ENCODE measurements at regions not wholly inside any gene's neighbourhood (a gene's known extent, or its start where the extent isn't known, plus 50 kb on each side); places are given as distances from the start of the nearest gene placed in this dataset.

DNA sequence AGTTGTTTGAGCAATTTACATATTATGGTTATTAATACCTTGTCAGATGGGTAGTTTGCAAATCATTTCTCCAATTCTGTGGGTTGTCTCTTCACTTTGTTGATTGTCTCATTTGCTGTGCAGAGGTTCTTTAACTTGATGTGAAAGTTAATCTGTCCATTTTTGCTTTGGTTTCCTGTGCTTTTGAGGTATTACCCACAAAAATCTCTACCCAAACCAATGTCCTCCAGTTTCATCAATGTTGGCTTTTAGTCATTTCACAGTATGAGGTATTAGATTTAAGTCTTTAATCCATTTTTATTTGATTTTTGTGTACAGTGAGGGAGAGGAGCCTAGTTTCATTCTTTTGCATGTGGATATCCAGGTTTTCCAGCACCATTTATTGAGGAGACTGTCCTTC is 82.4 kb downstream of the MRPS30 start:
- TF ChIP-seq, protein P1, sequence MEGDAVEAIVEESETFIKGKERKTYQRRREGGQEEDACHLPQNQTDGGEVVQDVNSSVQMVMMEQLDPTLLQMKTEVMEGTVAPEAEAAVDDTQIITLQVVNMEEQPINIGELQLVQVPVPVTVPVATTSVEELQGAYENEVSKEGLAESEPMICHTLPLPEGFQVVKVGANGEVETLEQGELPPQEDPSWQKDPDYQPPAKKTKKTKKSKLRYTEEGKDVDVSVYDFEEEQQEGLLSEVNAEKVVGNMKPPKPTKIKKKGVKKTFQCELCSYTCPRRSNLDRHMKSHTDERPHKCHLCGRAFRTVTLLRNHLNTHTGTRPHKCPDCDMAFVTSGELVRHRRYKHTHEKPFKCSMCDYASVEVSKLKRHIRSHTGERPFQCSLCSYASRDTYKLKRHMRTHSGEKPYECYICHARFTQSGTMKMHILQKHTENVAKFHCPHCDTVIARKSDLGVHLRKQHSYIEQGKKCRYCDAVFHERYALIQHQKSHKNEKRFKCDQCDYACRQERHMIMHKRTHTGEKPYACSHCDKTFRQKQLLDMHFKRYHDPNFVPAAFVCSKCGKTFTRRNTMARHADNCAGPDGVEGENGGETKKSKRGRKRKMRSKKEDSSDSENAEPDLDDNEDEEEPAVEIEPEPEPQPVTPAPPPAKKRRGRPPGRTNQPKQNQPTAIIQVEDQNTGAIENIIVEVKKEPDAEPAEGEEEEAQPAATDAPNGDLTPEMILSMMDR (IDR thresholded peaks at IDR 0.05), result no peak
- no peak for TF ChIP-seq POLR2A (IDR thresholded peaks at IDR 0.05)

Data from uterus (tissue), 2 donors.